HCT116 (cell line): ENCODE measurements at regions not wholly inside any gene's neighbourhood (a gene's known extent, or its start where the extent isn't known, plus 50 kb on each side); places are given as distances from the start of the nearest gene placed in this dataset.

ENCODE experiments used
- EZH2 ChIP-seq: fragments of 200-600 bp; sonication (generic); IDR thresholded peaks from 2 replicates; pipeline ENCODE4 v1.6.1; 2017; ENCODE audit warnings: antibody characterized with exemption, mixed run types
- POLR2A ChIP-seq: IDR thresholded peaks from 2 replicates; pipeline ENCODE4 v1.7.0; 2011; ENCODE audit warnings: borderline replicate concordance; ENCODE audit not compliant: insufficient read depth, insufficient read length; ENCODE audit errors: extremely low read depth
- TCF7L2 ChIP-seq: IDR thresholded peaks from 2 replicates; pipeline ENCODE4 v1.7.0; 2011; ENCODE audit warnings: borderline replicate concordance, inconsistent platforms; ENCODE audit not compliant: insufficient read depth, insufficient read length; ENCODE audit errors: extremely low read depth
- TF ChIP-seq, protein P1 (sequence below), 3 experiments: fragments of 200-600 bp in 1 of 3; sonication (generic) in 1 of 3; IDR thresholded peaks in 2 of 3; conservative IDR thresholded peaks in 1 of 3; 2 replicates each; pipeline ENCODE4 v1.5.1; 2012 to 2017; ENCODE audit warnings: low read depth in 2 of 3, low read length in 2 of 3, antibody characterized with exemption in 1 of 3, borderline replicate concordance in 1 of 3, control low read depth in 1 of 3, mild to moderate bottlenecking in 1 of 3, mixed read lengths in 1 of 3, mixed run types in 1 of 3, moderate library complexity in 1 of 3; ENCODE audit not compliant: insufficient read depth in 1 of 3

GRCh38 chr3:144097163-144097562, 125.5 kb downstream of the DIPK2A start:
- TF ChIP-seq, protein P1, sequence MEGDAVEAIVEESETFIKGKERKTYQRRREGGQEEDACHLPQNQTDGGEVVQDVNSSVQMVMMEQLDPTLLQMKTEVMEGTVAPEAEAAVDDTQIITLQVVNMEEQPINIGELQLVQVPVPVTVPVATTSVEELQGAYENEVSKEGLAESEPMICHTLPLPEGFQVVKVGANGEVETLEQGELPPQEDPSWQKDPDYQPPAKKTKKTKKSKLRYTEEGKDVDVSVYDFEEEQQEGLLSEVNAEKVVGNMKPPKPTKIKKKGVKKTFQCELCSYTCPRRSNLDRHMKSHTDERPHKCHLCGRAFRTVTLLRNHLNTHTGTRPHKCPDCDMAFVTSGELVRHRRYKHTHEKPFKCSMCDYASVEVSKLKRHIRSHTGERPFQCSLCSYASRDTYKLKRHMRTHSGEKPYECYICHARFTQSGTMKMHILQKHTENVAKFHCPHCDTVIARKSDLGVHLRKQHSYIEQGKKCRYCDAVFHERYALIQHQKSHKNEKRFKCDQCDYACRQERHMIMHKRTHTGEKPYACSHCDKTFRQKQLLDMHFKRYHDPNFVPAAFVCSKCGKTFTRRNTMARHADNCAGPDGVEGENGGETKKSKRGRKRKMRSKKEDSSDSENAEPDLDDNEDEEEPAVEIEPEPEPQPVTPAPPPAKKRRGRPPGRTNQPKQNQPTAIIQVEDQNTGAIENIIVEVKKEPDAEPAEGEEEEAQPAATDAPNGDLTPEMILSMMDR (IDR thresholded peaks at IDR 0.05 in 2 of 3, conservative IDR thresholded peaks at IDR 0.05 in 1 of 3; ENCODE audit: borderline replicate concordance in 1 of 3, insufficient read depth in 1 of 3, low read depth in 2 of 3, low read length in 2 of 3), result no peak
- TF ChIP-seq TCF7L2 (no peak), EZH2 (no peak), POLR2A (no peak)
